GM12873 (cell line): ENCODE measurements at regions not wholly inside any gene's neighbourhood (a gene's known extent, or its start where the extent isn't known, plus 50 kb on each side); places are given as distances from the start of the nearest gene placed in this dataset.

Source experiments
- TF ChIP-seq, protein P1 (sequence below): IDR thresholded peaks from 2 replicates; pipeline ENCODE4 v1.5.1; 2012; ENCODE audit warnings: low read depth, mild to moderate bottlenecking, moderate library complexity, low read length, control low read depth; ENCODE audit not compliant: insufficient read depth; ENCODE audit errors: missing control alignments

GRCh38 chr10:29881811-29882210 lies 177.6 kb downstream of the JCAD start:
- TF ChIP-seq, protein P1, sequence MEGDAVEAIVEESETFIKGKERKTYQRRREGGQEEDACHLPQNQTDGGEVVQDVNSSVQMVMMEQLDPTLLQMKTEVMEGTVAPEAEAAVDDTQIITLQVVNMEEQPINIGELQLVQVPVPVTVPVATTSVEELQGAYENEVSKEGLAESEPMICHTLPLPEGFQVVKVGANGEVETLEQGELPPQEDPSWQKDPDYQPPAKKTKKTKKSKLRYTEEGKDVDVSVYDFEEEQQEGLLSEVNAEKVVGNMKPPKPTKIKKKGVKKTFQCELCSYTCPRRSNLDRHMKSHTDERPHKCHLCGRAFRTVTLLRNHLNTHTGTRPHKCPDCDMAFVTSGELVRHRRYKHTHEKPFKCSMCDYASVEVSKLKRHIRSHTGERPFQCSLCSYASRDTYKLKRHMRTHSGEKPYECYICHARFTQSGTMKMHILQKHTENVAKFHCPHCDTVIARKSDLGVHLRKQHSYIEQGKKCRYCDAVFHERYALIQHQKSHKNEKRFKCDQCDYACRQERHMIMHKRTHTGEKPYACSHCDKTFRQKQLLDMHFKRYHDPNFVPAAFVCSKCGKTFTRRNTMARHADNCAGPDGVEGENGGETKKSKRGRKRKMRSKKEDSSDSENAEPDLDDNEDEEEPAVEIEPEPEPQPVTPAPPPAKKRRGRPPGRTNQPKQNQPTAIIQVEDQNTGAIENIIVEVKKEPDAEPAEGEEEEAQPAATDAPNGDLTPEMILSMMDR, result no peak

DNA sequence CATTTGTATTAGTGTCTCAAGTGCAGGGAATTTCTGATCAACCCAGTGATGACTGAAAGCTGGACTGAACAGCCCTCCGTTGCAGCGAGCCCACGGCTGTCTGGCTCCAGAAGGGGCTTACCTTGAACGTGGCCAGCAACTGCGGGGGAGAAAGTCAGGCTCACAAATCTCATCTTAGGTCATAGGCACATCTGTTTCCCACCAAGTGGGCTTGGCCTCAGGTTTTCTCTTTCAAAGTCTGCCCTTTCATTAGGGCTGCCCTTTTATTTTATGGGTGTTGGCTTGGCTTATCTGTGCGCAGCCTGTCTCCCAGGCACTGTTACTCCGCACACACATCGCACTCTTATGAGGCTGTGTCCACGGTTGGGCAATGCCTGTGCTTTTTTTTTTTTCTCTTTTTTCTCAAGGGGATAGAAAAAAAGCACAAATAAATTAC lies 178.0 kb downstream of the JCAD start:
- TF ChIP-seq, protein P1, result no peak

DNA sequence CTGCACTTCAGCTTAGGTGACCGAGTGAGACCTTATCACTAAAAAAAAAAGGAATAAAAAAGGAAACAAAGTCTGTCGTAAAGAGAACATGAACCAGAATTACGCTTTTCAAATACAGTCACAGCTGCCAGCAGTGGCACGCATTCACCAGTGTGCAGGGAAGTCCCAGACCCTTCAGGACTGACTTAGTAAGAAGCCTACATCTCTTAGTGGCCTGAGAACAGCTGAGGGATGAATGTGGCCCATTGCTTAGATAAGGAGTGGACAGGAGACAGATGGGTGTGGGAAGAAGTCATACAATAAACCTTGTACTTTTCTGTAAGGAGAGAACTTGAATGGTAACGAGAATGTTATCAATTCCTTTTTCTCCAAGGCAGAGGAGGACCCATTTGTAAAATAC lies 178.5 kb downstream of the JCAD start:
- TF ChIP-seq, protein P1, result no peak

DNA sequence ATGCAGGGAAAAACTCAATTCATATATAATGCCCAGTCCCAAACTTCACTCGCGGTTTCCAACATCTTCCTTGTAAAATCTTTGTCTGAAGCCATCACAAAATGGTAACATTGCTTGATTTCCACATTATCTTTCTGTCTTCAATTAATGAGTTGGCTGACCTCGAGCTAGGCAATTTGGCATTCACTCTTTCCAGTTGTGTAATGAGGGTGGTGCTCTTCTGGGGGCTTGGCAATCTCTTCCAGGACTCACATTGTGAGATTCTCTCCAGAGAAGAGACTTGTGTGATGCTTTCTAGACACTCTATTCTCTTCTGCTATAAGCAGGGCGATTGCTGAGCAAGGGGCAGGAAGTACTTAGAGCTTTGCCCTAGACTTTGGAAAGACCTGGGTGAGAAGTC lies 179.5 kb downstream of the JCAD start:
- TF ChIP-seq, protein P1, result no peak

DNA sequence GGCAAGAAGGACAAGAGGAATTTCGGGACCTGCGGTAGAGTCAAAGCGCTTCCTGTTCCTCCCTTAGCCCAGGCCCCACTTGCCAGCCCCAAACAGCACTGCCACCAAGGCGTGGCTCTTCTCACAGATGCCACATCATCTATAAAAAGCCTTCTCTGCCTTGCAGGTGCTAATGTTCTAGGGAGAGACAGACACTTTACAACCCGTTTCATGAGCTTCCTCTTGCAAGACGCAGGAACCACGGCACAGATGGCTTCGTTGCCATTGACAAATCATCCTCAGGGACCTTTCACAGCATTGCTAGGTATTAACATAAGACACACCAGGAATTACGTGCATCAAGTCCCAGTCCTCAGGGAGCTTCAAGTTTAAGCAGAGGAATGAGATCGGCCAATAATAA lies 180.9 kb downstream of the JCAD start:
- TF ChIP-seq, protein P1, result no peak

- TF ChIP-seq, protein P1, result no peak
Observed at GRCh38 chr10:29877793-29878491, 181.4 kb downstream of the JCAD start.

DNA sequence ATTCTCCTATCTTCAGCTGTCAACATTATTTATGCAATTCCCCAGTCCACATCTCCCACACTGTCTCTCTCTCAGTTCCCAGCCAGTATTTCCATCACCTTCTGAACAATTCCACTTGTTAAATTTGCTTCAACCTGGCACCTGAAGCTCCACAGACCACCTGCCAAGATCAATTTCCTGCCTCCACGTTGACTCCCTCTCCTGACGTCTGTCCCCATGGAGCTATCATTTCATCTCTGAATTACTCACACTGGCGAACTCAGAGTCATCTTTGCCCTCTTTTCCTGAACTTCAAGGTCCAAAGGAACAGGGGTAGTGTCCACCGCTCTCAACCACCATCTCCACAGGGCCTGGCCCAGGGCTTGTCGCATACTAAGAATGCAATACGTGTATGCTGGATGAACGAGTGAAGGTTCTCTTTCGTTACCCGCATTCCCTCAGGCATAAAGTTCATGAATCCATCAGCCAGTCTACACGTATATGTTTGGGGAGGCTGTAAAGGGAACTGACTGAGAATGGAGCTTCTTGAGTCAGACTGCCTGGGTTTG lies 183.3 kb downstream of the JCAD start:
- TF ChIP-seq, protein P1, result no peak
